Ovary (tissue), 7 donors: ENCODE measurements at regions not wholly inside any gene's neighbourhood (a gene's known extent, or its start where the extent isn't known, plus 50 kb on each side); places are given as distances from the start of the nearest gene placed in this dataset.

ENCODE experiments used
- DNase-seq, 5 donors: peaks; one replicate each; pipeline ENCODE4 v3.0.0-alpha.2; 2019 to 2020
- H3K27ac ChIP-seq, 2 donors: fragments of 200-600 bp; one replicate each; pipeline versions ENCODE4 v1.5.1 to v1.8.0; 2019 to 2022
- H3K27me3 ChIP-seq: fragments of 200-600 bp; one replicate; pipeline ENCODE4 v1.8.0; 2022
- H3K36me3 ChIP-seq: fragments of 200-600 bp; sonication (generic); one replicate; pipeline ENCODE4 v1.5.1; 2019
- H3K4me1 ChIP-seq: one replicate; pipeline ENCODE4 v1.8.1; 2013; ENCODE audit warnings: mild to moderate bottlenecking, moderate library complexity; ENCODE audit not compliant: insufficient read depth
- H3K4me3 ChIP-seq: fragments of 200-600 bp; sonication (generic); one replicate; pipeline ENCODE4 v1.5.1; 2017
- H3K9me3 ChIP-seq, 2 donors: fragments of 200-600 bp in 1 of 2; sonication (generic) in 1 of 2; one replicate each; pipeline versions ENCODE4 v1.5.1 to v1.8.1; 2013 to 2019; ENCODE audit warnings: mild to moderate bottlenecking in 1 of 2, moderate library complexity in 1 of 2
- CTCF ChIP-seq, 3 donors: fragments of 450-650 bp in 2 of 3; fragments of 200-600 bp in 1 of 3; IDR thresholded peaks; one replicate each; pipeline versions ENCODE4 v1.5.1 to v1.8.0; 2016 to 2022; ENCODE audit warnings: antibody characterized with exemption in 3 of 3, mild to moderate bottlenecking in 1 of 3
- EP300 ChIP-seq: sonication (generic); formaldehyde crosslinking; IDR thresholded peaks from one replicate; pipeline ENCODE4 v1.6.1; 2017; ENCODE audit warnings: antibody characterized with exemption
- POLR2A ChIP-seq: fragments of 450-650 bp; IDR thresholded peaks from one replicate; pipeline ENCODE4 v1.6.1; 2017; ENCODE audit warnings: antibody characterized with exemption, mild to moderate bottlenecking, moderate library complexity
- WGBS, 3 donors: extraction: QIAGEN DNeasy Blood & Tissue Kit in 1 of 3; methylation state at CpG; one replicate each; pipeline versions ENCODE4 v1.1.5 to v1.1.7; 2013 to 2017; 5-methylcytosine and 5-hydroxymethylcytosine counted together
- intact Hi-C, 4 donors: fragments of 100-400 bp; cut with DNase I; formaldehyde crosslinking; loops; one replicate each; pipeline versions ENCODE4 v1.11.0 to v1.15.1; 2022 to 2023
- donor health status: DM: no; HTN: no; CAD: no; lungs with moderate emphysema.
- donor health status: DM: no; HTN: no; CAD: no.
- donor health status: Bipolar disorder and iron deficiency.
- donor health status: DM: no; HTN: no; CAD: no.
- donor health status: DM: yes; HTN: yes; CAD: no.

- Histone ChIP-seq H3K9me3 (no peaks in the 10 kb centered on the region), H3K27ac (no peak overlapping the region), H3K4me1 (no peaks in the 10 kb centered on the region), H3K36me3 (no peaks in the 10 kb centered on the region), H3K27me3 (no peaks in the 10 kb centered on the region), H3K4me3 (no peak overlapping the region)
- no peak for DNase-seq
- TF ChIP-seq POLR2A (no peak), EP300 (no peak), CTCF (IDR thresholded peaks at IDR 0.05) (no peak)
- 20 to 30% (median 26%) methylated on average over 28 of the region's 28 CpGs for WGBS, 3 donors
- intact Hi-C loops, result no loop called here
Measured at GRCh38 chr7:155233311-155234157, 64.1 kb upstream of the INSIG1 start.

GRCh38 chr7:155234158-155234492, 63.6 kb upstream of the INSIG1 start:
- intact Hi-C loops, result no loop called here
- H3K36me3 ChIP-seq, result no peaks in the 10 kb centered on the region
- no peak overlapping the region for H3K27ac ChIP-seq
- H3K4me1 ChIP-seq, result no peaks in the 10 kb centered on the region
- no peaks in the 10 kb centered on the region for H3K27me3 ChIP-seq
- TF ChIP-seq POLR2A (no peak), CTCF (IDR thresholded peaks at IDR 0.05) (no peak), EP300 (no peak)
- DNase-seq, result no peak
- no peak overlapping the region for H3K4me3 ChIP-seq
- H3K9me3 ChIP-seq, result no peaks in the 10 kb centered on the region
- WGBS, 3 donors, result 78 to 80% (median 78%) methylated on average over 6 of the region's 6 CpGs

- Histone ChIP-seq H3K4me3 (no peak overlapping the region), H3K9me3 (no peaks in the 10 kb centered on the region), H3K27ac (no peak overlapping the region), H3K36me3 (no peaks in the 10 kb centered on the region), H3K27me3 (no peaks in the 10 kb centered on the region), H3K4me1 (no peaks in the 10 kb centered on the region)
- intact Hi-C loops, result no loop called here
- TF ChIP-seq EP300 (no peak), CTCF (IDR thresholded peaks at IDR 0.05) (no peak), POLR2A (no peak)
- DNase-seq, result no peak
- 81 to 82% (median 81%) methylated on average over 14 of the region's 14 CpGs for WGBS, 3 donors
Measured at GRCh38 chr7:155234950-155235789, 62.5 kb upstream of the INSIG1 start.

- no peaks in the 10 kb centered on the region for H3K9me3 ChIP-seq
- TF ChIP-seq POLR2A (no peak), EP300 (no peak), CTCF (IDR thresholded peaks at IDR 0.05) (no peak)
- no peak overlapping the region for H3K27ac ChIP-seq
- H3K4me1 ChIP-seq, result no peaks in the 10 kb centered on the region
- no peaks in the 10 kb centered on the region for H3K27me3 ChIP-seq
- DNase-seq, result no peak
- intact Hi-C loops, result no loop called here
- no peak overlapping the region for H3K4me3 ChIP-seq
- WGBS, 3 donors, result 80 to 88% (median 83%) methylated on average over 10 of the region's 10 CpGs
- H3K36me3 ChIP-seq, result no peaks in the 10 kb centered on the region
Measured at GRCh38 chr7:155236386-155236785, 61.3 kb upstream of the INSIG1 start.
